NOMO-1 treated with dmso at 0.1 percent for 144 hours (cell line): ENCODE measurements at regions not wholly inside any gene's neighbourhood (a gene's known extent, or its start where the extent isn't known, plus 50 kb on each side); places are given as distances from the start of the nearest gene placed in this dataset.
"Not testable (repeated sequence)": the region's sequence is repeated elsewhere in the genome, so short reads cannot be mapped to it uniquely, and the experiment has no call there.

Experiments
- DNase-seq: peaks from one replicate; lab custom pipeline; 2025; ENCODE audit not compliant: unreplicated experiment; lab: John Stamatoyannopoulos, UW

DNA sequence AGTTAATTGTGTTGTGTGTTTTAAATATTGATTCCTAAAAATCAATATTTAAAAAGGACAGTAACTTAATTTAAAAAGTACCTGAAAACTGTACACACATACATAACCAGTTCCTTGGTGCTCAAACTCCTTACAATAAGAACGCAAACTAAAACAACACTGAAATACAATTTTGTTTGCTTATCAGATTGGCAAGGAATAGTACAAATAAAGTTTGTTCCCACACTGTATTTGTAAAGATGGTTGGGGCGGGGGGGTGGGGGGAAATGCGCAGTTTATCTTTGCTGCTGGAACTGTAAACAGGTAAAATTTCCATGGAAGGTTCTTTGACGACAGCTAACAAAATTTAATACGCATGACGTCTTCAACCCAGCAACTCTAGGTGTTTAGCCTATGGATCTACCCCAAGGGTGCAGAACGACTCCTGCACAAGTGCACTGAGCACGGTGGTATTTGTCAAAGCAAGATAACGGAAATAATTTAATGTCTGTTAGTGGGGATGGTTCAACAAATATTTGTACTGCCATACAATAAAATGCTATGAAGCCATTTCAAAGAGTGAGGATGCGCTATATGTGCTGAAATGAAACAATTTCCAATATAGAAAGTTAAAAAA is 96.5 kb downstream of the ING1 start:
- no peak for DNase-seq

DNA sequence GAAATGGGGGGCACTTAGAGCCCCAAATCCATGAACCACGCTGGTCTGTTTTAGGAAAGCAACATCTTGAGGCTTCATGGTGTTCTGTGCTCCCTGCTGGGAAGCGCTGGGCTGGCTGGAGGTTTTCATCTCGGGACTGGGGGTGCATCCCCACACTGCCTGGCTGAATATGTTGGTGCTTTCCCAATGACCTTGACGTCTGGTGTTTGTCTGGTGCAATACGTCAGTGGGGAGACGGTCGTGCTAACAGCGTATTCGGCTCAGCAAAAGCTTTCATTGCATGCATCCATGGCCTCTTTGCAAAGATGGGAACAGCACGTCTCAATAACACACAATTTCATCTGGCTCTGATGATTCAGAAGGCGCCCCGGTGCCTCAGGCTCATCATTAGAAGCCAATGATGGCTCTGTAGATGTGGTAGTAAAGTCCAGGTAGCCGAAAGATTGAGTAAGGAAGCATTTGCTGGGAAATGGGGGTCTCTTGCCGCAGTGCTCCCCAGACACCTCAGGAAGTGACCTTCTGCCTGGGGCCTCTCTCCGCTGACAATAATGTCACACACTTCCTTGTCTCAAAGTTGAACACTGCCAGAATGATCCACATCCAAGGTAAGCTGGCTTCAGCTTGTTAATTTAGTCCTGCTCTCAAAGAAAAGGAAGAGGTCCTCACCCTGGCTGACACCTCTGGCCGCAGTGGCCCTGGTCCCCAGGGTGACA is 97.7 kb downstream of the ING1 start:
- DNase-seq: no peak

DNA sequence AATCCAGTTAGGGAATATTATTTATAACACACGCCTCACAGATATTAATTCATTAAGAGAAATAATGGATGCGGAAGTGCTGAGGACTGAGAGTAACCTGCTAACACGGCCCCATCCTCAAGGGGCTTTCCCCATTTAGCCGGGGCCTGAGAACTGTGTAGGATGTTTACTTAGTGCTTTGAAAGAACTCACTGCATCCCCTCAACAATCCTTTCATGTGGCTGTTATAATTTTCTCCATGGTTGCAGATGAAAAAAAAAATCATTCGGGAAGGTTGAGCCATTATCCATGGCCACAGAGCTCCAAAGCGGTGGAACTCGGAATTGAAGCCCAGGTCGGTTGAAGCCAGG is 98.2 kb downstream of the ING1 start:
- no peak for DNase-seq

DNA sequence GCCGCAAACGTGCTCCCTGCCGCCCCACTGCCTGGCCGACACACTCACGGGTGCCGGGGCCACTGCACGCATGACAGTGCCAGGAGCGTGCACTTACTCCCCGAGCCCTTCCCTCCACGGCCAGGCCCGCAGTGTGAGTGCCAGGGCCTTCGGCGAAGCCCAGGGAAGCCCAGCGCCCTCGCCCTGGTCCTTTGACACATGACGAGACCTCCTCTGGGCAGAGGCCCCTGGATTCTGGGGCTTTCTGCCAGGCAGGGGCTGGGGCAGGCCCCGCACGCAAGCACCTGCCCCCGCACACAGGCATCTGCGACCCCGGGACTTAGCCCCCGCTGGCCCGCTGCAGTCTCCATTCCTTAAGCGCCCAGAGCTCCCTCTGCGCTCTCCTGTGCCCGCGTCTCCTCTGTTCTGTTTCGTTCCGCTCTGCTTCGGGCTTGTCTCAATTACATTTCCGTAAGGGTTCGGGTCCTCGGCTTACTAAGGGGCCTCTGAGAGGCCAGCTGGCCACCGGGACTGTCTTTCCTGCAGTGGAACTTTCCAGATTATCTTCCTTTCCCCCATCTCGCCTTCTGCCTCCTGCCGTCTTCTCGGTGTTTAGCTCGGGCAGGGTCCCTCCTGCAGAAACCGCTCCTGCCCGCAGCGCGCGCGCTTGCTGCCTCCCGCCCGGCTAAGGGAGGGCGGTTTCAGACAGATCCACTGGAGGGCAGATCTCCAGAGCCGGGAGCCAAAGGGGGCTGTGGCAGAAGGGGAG is 98.8 kb downstream of the ING1 start:
- no peak for DNase-seq

DNA sequence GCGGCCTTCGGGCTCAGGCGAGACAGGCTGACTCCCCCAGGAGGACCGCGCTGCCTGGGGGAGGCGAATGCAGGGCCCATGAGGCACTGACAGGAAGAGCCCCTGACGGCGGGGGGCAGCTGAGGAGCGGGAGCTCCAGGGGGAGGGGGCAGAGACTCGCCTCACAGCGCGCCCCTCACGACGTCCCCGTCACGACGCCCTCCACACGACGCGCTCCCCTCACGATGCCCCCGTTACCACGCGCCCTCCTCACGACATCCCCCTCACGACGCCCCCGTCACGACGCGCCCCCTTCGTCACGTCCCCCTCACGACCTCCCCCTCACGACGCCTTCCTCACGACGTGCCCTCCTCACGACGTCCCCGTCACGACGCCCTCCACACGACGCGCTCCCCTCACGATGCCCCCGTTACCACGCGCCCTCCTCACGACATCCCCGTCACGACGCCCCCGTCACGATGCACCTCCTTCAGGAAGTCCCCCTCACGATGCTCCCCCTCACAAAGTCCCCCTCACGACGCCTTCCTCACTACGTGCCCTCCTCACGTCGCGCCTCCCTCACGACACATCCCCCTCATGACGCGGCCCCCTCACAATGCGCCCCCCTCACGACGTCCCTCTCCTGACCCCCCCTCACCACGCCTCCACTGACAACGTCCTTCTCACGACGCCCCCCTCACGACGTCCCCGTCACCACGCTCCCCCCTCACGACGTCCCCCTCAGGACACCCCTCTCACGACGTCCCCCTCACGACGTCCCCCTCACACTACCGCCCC is 99.6 kb downstream of the ING1 start:
- DNase-seq: no peak

DNA sequence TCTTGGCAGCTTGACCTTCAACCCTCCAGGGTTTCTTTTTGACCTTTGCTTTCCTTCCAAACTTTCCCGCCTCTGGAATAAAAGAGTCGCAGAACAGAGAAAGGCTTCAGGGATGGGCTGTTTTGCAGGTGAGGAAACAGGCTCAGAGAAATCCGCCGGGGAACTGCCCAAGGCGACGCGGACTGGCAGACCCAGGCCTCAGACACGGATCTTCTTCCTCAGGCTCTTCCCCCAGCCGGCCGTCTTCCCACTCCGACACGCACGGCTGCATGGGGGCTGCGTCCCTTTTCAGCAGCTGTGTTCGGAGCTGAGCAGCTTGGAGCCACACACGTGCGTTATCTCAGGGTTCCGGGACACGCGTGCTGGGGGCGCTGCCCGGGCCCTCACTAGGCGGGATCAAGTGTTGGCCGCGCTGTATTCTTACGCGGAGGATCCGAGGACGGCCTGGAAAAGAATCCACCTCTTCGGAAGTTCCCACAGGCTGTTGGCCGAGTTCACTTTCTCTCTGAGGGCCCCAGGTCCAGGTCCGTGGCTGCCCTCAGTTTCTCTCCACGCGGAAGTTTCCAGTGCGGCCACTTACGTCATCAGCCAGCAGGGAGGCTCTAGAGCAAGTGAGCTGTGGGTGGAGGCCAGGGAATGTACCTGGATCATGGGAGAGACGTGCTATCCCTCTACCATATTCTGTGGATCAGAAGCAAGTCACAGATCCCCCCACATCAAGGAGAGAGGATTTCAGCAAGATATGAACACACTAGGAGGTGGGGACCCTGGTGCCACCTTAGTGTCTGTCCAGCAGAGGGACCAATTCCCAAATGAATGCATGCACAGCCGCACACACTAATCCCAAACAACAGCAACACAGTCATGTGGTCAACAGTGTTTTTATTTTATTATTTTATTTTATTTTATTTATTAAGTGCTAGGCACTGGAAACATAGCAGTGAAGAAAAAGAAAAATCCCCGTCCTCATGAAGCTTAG is 100.4 kb downstream of the ING1 start:
- DNase-seq: no peak

DNA sequence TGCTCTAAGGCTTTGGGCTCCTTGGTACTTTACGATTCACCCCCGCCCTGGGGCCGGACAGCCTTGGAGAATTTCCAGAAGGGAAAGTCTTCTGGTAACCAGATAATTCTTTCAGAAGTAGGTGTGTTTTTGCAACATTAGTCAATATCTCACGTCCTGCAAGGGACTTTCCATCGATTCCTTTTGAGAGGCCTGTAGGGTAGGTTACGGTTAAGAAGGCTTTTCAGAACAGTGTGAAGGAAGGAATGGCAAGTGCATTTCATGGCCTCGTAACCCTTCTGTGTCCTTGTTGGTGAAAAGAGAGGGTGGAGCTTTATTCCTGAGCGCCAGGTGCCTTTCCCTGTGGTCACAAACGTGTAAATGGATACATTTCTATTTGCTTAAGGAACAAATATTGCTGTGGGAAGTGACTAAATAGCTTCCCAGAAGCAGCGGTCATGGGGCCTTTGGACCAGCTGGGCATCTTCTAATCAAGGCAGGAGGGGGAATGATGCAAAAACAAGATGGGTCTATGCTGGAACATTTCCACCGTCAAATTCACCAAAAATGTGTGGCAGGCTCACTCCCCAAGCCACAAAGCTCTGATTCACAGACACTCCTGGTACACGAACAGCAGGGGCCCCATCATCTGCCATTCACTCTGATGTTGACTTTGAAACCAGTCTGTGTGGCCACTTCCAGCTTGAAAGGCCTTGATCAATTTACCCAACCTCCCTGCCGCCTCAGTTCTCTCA is 99.2 kb downstream of the ANKRD10 start:
- DNase-seq: no peak

DNA sequence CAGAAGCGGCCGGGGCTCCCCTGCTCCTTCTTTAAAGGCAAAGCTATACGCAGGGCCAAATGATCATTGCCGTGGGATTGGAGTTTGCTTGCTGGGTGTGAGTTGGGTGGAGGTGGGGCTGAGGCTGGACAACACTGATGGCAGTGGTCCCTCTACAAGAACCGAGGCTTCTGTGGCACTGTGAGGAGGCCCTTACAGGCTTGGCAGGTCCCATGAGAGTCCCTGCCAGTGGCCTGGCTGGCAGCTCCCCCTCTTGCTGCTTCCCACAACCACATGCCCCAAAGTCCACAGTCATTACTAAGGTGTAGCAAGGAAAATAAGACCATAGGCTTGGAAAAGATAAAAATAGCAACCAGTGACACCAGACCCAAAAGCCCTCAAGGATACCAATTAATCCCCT is 98.4 kb downstream of the ANKRD10 start:
- no peak for DNase-seq

DNA sequence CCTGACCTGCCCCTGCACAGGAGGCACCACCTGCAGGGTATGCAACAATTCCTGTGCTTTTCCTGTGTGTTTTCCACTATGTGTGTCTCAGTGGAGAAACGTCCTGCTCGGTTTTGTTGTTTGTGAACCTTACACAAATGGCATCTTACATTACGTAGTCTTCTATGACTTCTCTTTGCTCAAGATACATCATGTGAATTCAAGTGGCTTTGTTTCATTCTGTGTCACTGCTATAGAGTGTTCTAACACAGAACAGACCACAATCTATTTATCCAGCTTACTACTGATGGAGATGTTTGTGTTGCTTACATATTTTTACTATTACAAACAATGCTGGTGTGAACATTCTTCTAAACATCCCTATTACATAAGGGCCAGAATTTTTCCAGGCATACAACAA is 97.7 kb downstream of the ANKRD10 start:
- no peak for DNase-seq

DNA sequence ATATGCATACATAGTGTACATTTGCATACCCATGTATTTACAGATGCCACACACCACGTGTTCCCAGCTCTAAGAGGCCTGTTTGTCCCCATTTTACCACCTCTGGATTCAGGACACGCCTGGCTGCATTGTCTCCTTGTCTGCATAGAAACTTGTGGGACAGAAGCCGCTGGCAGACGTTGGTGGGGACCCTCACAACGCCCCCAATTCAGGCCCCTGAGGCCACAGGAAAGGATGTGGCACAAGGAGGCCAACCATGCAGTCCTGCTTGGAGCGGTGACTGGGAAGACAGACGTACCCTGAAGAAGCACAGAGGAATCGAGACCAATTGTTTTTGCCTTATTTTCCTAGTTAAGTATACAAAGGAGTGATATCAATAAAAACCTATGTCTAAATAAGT is 96.1 kb downstream of the ANKRD10 start:
- DNase-seq: no peak

DNA sequence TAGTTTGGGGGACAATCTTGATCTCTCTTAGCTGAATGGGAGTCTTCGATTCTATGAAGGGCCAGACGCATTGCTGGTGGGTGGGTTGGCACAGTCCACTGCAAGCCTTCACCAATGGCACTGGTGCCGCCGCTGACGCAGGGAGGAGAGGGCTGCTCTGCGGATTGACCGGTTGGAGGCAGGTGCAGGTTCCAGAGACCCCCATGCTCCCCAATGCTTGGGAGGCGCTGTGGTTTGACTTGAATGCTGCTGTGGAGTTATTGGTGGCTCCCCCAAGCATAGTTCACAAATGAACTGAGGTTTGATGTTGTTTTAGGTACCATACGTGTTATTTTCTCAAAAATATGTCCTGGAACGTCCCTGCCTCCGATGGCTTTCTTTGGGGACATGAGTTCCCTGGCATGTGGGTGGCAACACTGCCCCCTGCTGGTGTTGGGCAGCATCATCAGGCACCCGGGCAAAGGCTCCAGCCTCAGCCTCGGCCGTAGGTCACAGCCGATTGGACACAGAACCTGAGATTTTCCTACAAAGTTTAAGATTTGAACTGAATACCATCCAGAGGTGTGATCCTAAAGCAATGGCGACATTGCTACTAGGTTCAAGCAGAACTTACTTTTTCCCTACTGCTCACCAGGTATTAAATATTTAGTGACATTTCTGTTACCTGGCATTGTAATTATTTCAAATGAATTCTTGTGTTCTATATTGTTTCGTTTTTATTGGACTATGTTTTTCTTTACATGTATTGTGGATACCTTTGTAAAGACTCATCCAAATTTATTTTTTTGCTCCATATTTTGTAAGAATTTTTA is 95.5 kb downstream of the ANKRD10 start:
- no peak for DNase-seq

DNA sequence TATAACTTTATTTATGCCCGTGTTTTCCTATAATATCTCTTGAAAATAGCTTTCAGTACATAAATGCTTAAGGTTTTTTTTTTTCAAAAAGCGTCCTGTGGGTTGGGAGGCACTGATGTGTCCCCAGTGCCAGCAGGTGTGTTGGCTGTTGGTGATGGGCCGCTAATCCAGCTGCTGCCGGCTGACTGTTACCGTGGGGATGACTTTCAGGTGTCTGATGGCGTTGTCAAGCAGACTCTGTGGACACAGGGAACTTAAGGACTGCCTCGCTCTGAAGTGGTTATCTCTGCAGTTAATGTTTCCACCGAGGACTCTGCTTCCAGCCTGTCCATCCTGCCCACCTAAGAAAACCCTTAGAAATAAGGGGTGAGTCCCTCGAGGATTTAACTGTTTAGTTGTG is 94.5 kb downstream of the ANKRD10 start:
- no peak for DNase-seq

DNA sequence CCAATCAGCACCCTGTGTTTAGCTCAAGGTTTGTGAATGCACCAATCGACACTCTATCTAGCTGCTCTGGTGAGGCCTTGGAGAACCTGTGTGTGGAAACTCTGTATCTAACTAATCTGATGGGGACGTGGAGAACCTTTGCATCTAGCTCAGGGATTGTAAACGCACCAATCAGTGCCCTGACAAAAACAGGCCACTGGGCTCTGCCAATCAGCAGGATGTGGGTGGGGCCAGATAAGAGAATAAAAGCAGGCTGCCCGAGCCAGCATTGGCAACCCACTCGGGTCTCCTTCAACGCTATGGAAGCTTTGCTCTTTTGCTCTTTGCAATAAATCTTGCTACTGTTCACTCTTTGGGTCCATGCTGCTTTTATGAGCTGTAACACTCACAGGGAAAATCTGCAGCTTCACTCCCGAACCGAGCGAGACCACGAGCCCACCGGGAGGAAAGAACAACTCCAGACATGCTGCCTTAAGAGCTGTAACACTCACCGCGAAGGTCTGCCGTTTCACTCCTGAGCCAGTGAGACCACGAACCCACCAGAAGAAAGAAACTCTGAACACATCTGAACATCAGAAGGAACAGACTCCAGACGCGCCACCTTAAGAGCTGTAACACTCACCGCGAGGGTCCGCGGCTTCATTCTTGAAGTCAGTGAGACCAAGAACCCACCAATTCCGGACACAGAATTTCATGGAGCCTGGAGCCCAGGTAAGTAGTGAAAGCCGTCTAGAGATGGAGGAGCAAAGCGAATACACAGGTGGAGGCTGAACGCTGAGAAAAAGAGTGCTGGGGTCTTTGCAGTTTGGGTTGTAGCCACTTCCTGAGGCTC is 92.8 kb downstream of the ANKRD10 start:
- not testable (repeated sequence) for DNase-seq

DNA sequence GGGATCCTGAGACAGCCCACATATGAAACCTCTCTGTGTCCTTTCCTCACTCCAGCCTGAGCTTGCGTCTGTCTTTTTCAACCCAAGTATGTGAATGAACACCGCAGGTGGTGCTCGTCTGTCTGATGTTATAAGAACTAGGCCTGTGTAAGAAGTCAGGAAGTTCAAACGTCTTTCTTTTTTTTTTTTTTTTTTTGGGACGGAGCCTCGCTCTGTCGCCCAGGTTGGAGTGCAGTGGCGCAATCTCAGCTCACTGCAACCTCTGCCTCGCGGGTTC is 92.3 kb downstream of the ANKRD10 start:
- DNase-seq: no peak

DNA sequence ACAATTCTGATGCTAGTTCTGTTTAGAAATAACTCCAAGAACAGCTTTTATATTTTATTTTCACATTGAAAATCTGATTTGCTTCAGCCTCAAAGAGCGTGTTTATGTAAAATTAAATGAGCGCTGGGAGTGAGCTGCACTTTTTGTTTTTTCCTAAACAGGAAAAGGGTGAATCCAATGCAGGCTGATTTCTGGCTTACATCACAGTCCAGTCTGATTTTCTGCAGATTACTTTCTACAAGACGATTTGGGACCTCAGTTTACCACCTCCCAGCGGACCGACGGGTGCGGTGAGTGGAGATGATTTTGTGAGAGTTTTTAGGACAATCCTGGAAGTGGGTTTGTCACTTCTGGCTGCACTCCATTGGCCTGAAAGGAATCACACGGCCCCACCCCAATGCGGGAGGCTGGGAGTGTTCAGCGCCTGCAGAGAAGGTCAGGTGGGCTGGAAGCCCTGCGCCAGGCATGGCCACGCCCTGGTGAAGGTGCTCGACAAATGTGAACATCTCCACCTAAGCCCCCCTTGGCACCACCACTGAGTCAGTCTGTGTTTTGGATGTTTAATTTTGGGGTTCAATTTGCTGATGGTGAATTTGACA is 90.1 kb downstream of the ANKRD10 start:
- no peak for DNase-seq

DNA sequence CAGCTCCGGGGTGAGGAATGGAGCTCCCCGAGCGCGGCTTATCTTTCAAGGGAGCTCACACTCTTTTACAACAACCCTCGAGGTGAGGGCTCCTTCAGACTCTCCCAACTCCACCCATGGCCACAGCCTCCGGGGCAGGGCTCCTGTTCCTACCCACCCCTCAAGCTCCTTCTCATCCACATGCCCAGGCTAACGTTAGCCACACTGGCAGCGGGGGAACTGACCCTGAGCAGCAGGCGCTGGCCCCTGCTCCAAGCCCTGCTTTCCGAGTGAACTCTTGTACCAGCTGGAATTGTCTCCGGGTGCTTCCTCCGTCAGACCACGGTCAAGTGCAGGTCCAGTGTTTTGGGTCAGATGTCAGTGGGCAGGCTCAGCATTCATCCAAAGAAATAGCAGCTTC is 89.4 kb downstream of the ANKRD10 start:
- no peak for DNase-seq

DNA sequence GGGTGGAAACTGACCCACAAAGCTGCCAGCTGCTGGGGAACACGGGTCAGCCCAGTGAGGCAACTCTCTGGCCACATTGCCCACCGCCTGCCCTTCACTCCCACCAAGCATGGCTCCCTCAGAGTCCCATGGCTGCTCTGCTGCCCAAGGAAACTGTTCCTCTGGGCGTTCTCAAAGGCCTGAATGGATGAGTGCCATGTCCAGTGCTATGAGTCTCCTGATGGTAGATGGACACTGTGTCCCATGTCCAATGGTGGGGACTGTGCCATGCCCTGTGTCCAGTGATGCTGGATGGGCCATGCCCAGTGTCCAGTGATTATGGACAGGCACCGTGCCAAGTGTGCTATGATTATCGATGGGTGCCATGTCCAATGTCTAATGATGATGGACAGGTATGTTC is 88.8 kb downstream of the ANKRD10 start:
- no peak for DNase-seq
